ENCODE measurements at regions not wholly inside any gene's neighbourhood (a gene's known extent, or its start where the extent isn't known, plus 50 kb on each side); places are given as distances from the start of the nearest gene placed in this dataset.

- no peak for DNase-seq (ENCODE audit: low read depth in 1 of 2, low spot score in 1 of 2)
- H3K27ac ChIP-seq (replicated peaks) = no peak overlapping the region
- TF ChIP-seq POLR2AphosphoS5 (IDR thresholded peaks at IDR 0.05; ENCODE audit: low read depth) (no peak), REST (IDR thresholded peaks at IDR 0.05; ENCODE audit: insufficient replicate concordance, low read depth) (no peak), SPI1 (IDR thresholded peaks at IDR 0.05; ENCODE audit: borderline replicate concordance, low read depth) (no peak), GABPA (IDR thresholded peaks at IDR 0.05; ENCODE audit: low read depth) (no peak), CTCF (IDR thresholded peaks at IDR 0.05; ENCODE audit: insufficient read depth, low read length) (no peak)
- no peaks in the 10 kb centered on the region for H3K27me3 ChIP-seq (ENCODE audit: insufficient read depth, poor library complexity, severe bottlenecking)
- no peak overlapping the region for H3K4me3 ChIP-seq (replicated peaks; ENCODE audit: insufficient read depth, low read length)
Observed at GRCh38 chr12:41919526-41920261, 225.0 kb downstream of the GXYLT1 start.

GRCh38 chr12:41919048-41919447, 225.6 kb downstream of the GXYLT1 start:
- Histone ChIP-seq H3K27me3 (ENCODE audit: insufficient read depth, poor library complexity, severe bottlenecking) (no peaks in the 10 kb centered on the region), H3K27ac (replicated peaks) (no peak overlapping the region), H3K4me3 (replicated peaks; ENCODE audit: insufficient read depth, low read length) (no peak overlapping the region)
- TF ChIP-seq REST (IDR thresholded peaks at IDR 0.05; ENCODE audit: insufficient replicate concordance, low read depth) (no peak), POLR2AphosphoS5 (IDR thresholded peaks at IDR 0.05; ENCODE audit: low read depth) (no peak), CTCF (IDR thresholded peaks at IDR 0.05; ENCODE audit: insufficient read depth, low read length) (no peak), SPI1 (IDR thresholded peaks at IDR 0.05; ENCODE audit: borderline replicate concordance, low read depth) (no peak), GABPA (IDR thresholded peaks at IDR 0.05; ENCODE audit: low read depth) (no peak)
- no peak for DNase-seq (ENCODE audit: low read depth in 1 of 2, low spot score in 1 of 2)

- no peak overlapping the region for H3K27ac ChIP-seq (replicated peaks)
- no peak overlapping the region for H3K4me3 ChIP-seq (replicated peaks; ENCODE audit: insufficient read depth, low read length)
- DNase-seq (ENCODE audit: low read depth in 1 of 2, low spot score in 1 of 2) = no peak
- no peak for TF ChIP-seq SPI1 (IDR thresholded peaks at IDR 0.05; ENCODE audit: borderline replicate concordance, low read depth)
- H3K27me3 ChIP-seq (ENCODE audit: insufficient read depth, poor library complexity, severe bottlenecking) = no peaks in the 10 kb centered on the region
Observed at GRCh38 chr12:41917938-41918341, 226.7 kb downstream of the GXYLT1 start.

- no peak for TF ChIP-seq GABPA (IDR thresholded peaks at IDR 0.05; ENCODE audit: low read depth)
- TF ChIP-seq POLR2AphosphoS5 (IDR thresholded peaks at IDR 0.05; ENCODE audit: low read depth) = no peak
- no peak for TF ChIP-seq SPI1 (IDR thresholded peaks at IDR 0.05; ENCODE audit: borderline replicate concordance, low read depth)
- TF ChIP-seq REST (IDR thresholded peaks at IDR 0.05; ENCODE audit: insufficient replicate concordance, low read depth) = no peak
- TF ChIP-seq CTCF (IDR thresholded peaks at IDR 0.05; ENCODE audit: insufficient read depth, low read length) = no peak
- H3K27me3 ChIP-seq (ENCODE audit: insufficient read depth, poor library complexity, severe bottlenecking) = no peaks in the 10 kb centered on the region
- no peak overlapping the region for H3K4me3 ChIP-seq (replicated peaks; ENCODE audit: insufficient read depth, low read length)
- no peak overlapping the region for H3K27ac ChIP-seq (replicated peaks)
- no peak for DNase-seq (ENCODE audit: low read depth in 1 of 2, low spot score in 1 of 2)
Observed at GRCh38 chr12:41917181-41917580, 227.5 kb downstream of the GXYLT1 start.
